D721Med (cell line): ENCODE measurements at regions not wholly inside any gene's neighbourhood (a gene's known extent, or its start where the extent isn't known, plus 50 kb on each side); places are given as distances from the start of the nearest gene placed in this dataset.

ENCODE experiments used
- DNase-seq: peaks from one replicate; pipeline ENCODE4 v3.0.0; 2011; ENCODE audit warnings: low spot score; ENCODE audit not compliant: insufficient read length
- FAIRE-seq: peaks from 2 replicates; lab custom pipeline; 2011; peaks lifted over from hg19 to GRCh38; lab: Jason Lieb, UNC
- TF ChIP-seq, protein P1 (sequence below): IDR thresholded peaks from 2 replicates; pipeline ENCODE4 v1.5.1; 2012; ENCODE audit warnings: mild to moderate bottlenecking, control low read depth; ENCODE audit not compliant: insufficient read depth; ENCODE audit errors: missing control alignments

GRCh38 chr11:134475951-134476350 lies 63.9 kb upstream of the B3GAT1 start:
- no peak for FAIRE-seq
- DNase-seq: no peak
- TF ChIP-seq, protein P1, sequence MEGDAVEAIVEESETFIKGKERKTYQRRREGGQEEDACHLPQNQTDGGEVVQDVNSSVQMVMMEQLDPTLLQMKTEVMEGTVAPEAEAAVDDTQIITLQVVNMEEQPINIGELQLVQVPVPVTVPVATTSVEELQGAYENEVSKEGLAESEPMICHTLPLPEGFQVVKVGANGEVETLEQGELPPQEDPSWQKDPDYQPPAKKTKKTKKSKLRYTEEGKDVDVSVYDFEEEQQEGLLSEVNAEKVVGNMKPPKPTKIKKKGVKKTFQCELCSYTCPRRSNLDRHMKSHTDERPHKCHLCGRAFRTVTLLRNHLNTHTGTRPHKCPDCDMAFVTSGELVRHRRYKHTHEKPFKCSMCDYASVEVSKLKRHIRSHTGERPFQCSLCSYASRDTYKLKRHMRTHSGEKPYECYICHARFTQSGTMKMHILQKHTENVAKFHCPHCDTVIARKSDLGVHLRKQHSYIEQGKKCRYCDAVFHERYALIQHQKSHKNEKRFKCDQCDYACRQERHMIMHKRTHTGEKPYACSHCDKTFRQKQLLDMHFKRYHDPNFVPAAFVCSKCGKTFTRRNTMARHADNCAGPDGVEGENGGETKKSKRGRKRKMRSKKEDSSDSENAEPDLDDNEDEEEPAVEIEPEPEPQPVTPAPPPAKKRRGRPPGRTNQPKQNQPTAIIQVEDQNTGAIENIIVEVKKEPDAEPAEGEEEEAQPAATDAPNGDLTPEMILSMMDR: no peak

DNA sequence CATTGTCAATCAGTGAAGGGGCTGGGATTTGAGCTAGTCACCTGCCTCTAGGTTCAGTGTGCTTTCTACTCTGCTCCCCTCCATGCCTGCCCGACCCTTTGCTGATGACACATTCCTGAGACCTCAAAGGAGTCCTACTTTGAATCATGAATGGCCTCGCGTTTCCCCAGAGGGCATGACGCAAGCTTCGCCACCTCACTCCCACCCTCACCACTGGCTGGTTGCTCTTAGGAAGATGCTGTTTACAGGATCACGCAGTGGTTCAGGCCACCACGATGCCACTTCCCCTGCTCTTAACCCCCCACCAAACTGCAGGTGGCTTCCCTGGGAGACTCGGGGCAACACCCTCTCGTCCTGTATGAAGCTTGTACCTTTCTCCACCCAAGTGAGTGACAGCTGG lies 62.9 kb upstream of the B3GAT1 start:
- DNase-seq: no peak
- no peak for FAIRE-seq

DNA sequence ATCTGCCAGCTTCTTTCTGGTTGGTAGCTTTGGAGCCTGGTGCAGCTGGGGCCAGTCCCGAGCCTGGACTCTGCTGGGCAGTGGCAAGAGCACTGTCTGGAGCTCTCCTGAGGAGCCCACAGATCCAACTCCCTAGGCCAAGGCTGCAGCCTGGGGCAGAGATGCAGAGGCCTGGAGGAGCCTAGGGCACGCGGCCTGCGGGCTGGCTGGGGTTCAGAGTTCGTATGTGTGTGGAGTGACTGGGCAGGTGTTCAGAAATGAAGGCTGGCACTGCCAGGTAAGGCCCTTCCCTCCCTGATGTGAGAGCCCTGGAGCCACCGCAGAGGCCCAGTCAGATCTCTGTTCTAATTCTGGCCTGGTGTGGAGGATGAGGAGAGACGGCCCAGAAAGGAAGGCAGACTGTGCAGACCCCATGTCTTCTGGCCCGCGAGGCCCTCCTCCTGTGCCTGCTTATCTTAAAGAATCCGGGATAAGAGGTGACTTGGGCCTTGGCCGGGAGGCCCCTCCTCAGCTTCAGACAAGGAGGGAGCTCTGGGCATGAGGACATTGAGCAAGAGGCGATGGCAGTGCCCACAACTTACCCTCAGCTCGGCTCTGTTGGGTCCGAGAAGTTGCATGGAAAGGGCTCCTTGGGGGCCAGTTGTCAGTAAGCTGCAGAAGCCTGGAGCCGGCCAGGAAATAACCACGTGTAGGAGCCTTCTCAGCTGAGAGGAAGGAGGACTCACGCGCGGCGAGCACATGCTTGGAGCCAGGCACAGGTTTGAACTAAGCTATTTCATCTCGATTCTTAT lies 62.2 kb upstream of the B3GAT1 start:
- TF ChIP-seq, protein P1: no peak
- FAIRE-seq: no peak
- DNase-seq: no peak

More for the DNA sequence above, 62.9 kb upstream of the B3GAT1 start:
- TF ChIP-seq, protein P1: no peak

GRCh38 chr11:134471716-134472455 lies 59.8 kb upstream of the B3GAT1 start:
- TF ChIP-seq, protein P1: no peak
- DNase-seq (no peak), FAIRE-seq (no peak)

- TF ChIP-seq, protein P1: no peak
Measured at GRCh38 chr11:134471087-134471715, 59.2 kb upstream of the B3GAT1 start.

GRCh38 chr11:134470238-134470637 lies 58.2 kb upstream of the B3GAT1 start:
- TF ChIP-seq, protein P1: no peak
- no peak for DNase-seq
- no peak for FAIRE-seq

More at GRCh38 chr11:134471087-134471715, 59.2 kb upstream of the B3GAT1 start:
- peak; percentile 91 for DNase-seq
- FAIRE-seq: no peak
